NCI-H1930 (cell line): ENCODE measurements at regions not wholly inside any gene's neighbourhood (a gene's known extent, or its start where the extent isn't known, plus 50 kb on each side); places are given as distances from the start of the nearest gene placed in this dataset.

ENCODE experiments used
- DNase-seq, 2 experiments: peaks; one replicate each; lab custom pipeline; 2025; lab: John Stamatoyannopoulos, UW

GRCh38 chr18:32542221-32542798, 71.6 kb upstream of the GAREM1 start:
- DNase-seq: no peak

DNA sequence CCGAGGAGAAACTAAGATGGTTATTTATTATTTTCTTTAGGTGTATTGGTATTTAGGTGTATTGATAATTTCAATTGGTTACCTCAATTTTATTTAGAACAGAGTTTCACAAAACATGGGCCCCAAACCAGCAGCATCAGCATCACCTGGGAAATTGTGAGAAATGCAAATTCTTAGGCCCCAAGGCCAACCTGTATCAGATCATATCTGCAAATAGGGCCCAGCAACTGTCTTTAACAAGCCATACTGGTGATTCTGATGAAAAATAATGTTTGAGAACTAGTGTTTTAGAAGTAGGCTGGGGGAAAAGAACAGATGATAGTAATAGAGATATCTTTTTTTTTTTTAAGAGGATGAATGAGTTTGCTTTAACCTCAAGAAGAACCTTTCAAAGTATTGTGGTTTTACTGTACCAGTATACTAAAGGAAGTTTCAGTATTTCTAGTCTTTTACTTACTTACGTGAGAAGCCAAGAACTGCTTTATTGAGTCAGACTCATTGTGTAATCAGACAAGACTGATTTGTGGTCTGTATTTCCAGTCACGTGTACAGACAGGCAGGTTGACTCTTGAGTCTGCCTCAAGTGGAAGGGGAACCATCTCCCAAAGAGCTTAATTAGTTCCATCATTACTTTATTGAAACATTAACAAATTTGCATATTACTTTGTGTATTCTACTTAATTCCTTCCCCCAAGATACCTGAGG, 60.4 kb upstream of the GAREM1 start:
- DNase-seq: no peak

- DNase-seq: no peak
These were observed 59.2 kb upstream of the GAREM1 start for GRCh38 chr18:32529722-32530420.

GRCh38 chr18:32520771-32521170, 50.1 kb upstream of the GAREM1 start:
- DNase-seq: no peak
